Hepatocyte (in vitro differentiated cells): ENCODE measurements at regions not wholly inside any gene's neighbourhood (a gene's known extent, or its start where the extent isn't known, plus 50 kb on each side); places are given as distances from the start of the nearest gene placed in this dataset. TPM values are rescaled to one million over a fixed set of nuclear protein-coding genes. Genes with fewer than 3 reads are reported as not detected.

Experiments
- DNase-seq: peaks from one replicate; pipeline ENCODE4 v3.0.0-alpha.2; 2016; ENCODE audit warnings: low spot score
- H2AFZ ChIP-seq: fragments of 200-600 bp; sonication (generic); 2 replicates; pipeline ENCODE4 v1.6.0; 2016; ENCODE audit warnings: antibody characterized with exemption, mild to moderate bottlenecking
- H3K27ac ChIP-seq: fragments of 200-600 bp; sonication (generic); 2 replicates; pipeline ENCODE4 v1.5.1; 2016; ENCODE audit warnings: mild to moderate bottlenecking
- H3K27me3 ChIP-seq: fragments of 200-600 bp; sonication (generic); 2 replicates; pipeline ENCODE4 v1.6.1; 2016
- H3K36me3 ChIP-seq: fragments of 200-600 bp; sonication (generic); replicated peaks from 2 replicates; pipeline ENCODE4 v1.5.1; 2016; ENCODE audit warnings: low read depth; ENCODE audit not compliant: insufficient read depth
- H3K4me1 ChIP-seq: fragments of 200-600 bp; sonication (generic); 2 replicates; pipeline ENCODE4 v1.5.1; 2016; ENCODE audit warnings: mild to moderate bottlenecking, moderate library complexity; ENCODE audit not compliant: insufficient read depth
- H3K4me2 ChIP-seq: fragments of 200-600 bp; sonication (generic); 2 replicates; pipeline ENCODE4 v1.6.0; 2016
- H3K4me3 ChIP-seq: fragments of 200-600 bp; sonication (generic); 2 replicates; pipeline ENCODE4 v1.5.1; 2016; ENCODE audit warnings: mild to moderate bottlenecking
- H3K79me2 ChIP-seq: fragments of 200-600 bp; sonication (generic); 2 replicates; pipeline ENCODE4 v1.6.0; 2017; ENCODE audit warnings: mild to moderate bottlenecking
- H3K9me2 ChIP-seq: fragments of 200-600 bp; sonication (generic); replicated peaks from 2 replicates; pipeline ENCODE4 v1.6.0; 2017; ENCODE audit warnings: mild to moderate bottlenecking; ENCODE audit not compliant: insufficient read depth
- H3K9me3 ChIP-seq: fragments of 200-600 bp; sonication (generic); 2 replicates; pipeline ENCODE4 v1.5.1; 2016; ENCODE audit warnings: low read depth, mild to moderate bottlenecking
- H4K20me1 ChIP-seq: fragments of 200-600 bp; sonication (generic); 2 replicates; pipeline ENCODE4 v1.6.0; 2016; ENCODE audit warnings: mild to moderate bottlenecking; ENCODE audit not compliant: insufficient read depth, poor library complexity, severe bottlenecking
- CTCF ChIP-seq: fragments of 200-600 bp; sonication (generic); IDR thresholded peaks from 2 replicates; pipeline ENCODE4 v1.5.1; 2016; ENCODE audit warnings: antibody characterized with exemption, mild to moderate bottlenecking; ENCODE audit not compliant: poor library complexity
- EZH2 ChIP-seq: fragments of 200-600 bp; sonication (generic); IDR thresholded peaks from 2 replicates; pipeline ENCODE4 v1.6.1; 2016; ENCODE audit warnings: antibody characterized with exemption, mild to moderate bottlenecking, borderline replicate concordance
- EZH2phosphoT487 ChIP-seq: fragments of 200-600 bp; sonication (generic); IDR thresholded peaks from one replicate; pipeline ENCODE4 v1.6.1; 2018; ENCODE audit warnings: antibody characterized with exemption, mild to moderate bottlenecking, low read depth, moderate library complexity; ENCODE audit not compliant: unreplicated experiment, severe bottlenecking
- WGBS: methylation state at CpG from one replicate; pipeline ENCODE4 v1.1.6; 2016; ENCODE audit warnings: low lambda C conversion rate; ENCODE audit errors: missing lambda C conversion rate; 5-methylcytosine and 5-hydroxymethylcytosine counted together
- small RNA-seq: library from RNA; depleted of rRNA; stranded (forward); fragments of <200 nt; gene quantifications from one replicate; pipeline ENCODE3, GENCODE V24; 2014

GRCh38 chr3:145971186-145971585 is 189.8 kb downstream of the PLOD2 start:
- no peak overlapping the region for H2AFZ ChIP-seq
- no peaks in the 10 kb centered on the region for H3K36me3 ChIP-seq
- H3K27ac ChIP-seq = no peak overlapping the region
- H3K9me3 ChIP-seq = no peaks in the 10 kb centered on the region
- H3K79me2 ChIP-seq = no peaks in the 10 kb centered on the region
- H3K4me3 ChIP-seq = no peak overlapping the region
- H3K4me2 ChIP-seq = no peak overlapping the region
- H3K4me1 ChIP-seq = no peaks in the 10 kb centered on the region
- TF ChIP-seq EZH2phosphoT487 = no peak
- TF ChIP-seq EZH2 = no peak
- H4K20me1 ChIP-seq = no peaks in the 10 kb centered on the region
- no peak for DNase-seq
- H3K27me3 ChIP-seq = no peaks in the 10 kb centered on the region
- no peaks in the 10 kb centered on the region for H3K9me2 ChIP-seq

GRCh38 chr3:145972851-145973250 is 188.1 kb downstream of the PLOD2 start:
- Histone ChIP-seq H3K36me3 (no peaks in the 10 kb centered on the region), H3K4me3 (no peak overlapping the region), H2AFZ (no peak overlapping the region), H4K20me1 (no peaks in the 10 kb centered on the region), H3K4me1 (no peaks in the 10 kb centered on the region), H3K79me2 (no peaks in the 10 kb centered on the region), H3K4me2 (no peak overlapping the region), H3K9me2 (no peaks in the 10 kb centered on the region), H3K27me3 (no peaks in the 10 kb centered on the region), H3K9me3 (no peaks in the 10 kb centered on the region), H3K27ac (no peak overlapping the region)
- TF ChIP-seq EZH2 (no peak), EZH2phosphoT487 (no peak), CTCF (no peak)
- 97% methylated on average over 1 of the region's 1 CpG for WGBS
- DNase-seq = no peak

GRCh38 chr3:145981056-145981455 is 179.9 kb downstream of the PLOD2 start:
- no peak overlapping the region for H3K27ac ChIP-seq
- no peaks in the 10 kb centered on the region for H3K27me3 ChIP-seq
- no peak for DNase-seq
- no peaks in the 10 kb centered on the region for H3K9me2 ChIP-seq
- H3K36me3 ChIP-seq = no peaks in the 10 kb centered on the region
- no peak overlapping the region for H3K4me3 ChIP-seq
- H3K79me2 ChIP-seq = no peaks in the 10 kb centered on the region
- no peaks in the 10 kb centered on the region for H4K20me1 ChIP-seq
- no peak overlapping the region for H3K4me2 ChIP-seq
- no peaks in the 10 kb centered on the region for H3K4me1 ChIP-seq
- no peak overlapping the region for H2AFZ ChIP-seq
- TF ChIP-seq CTCF = no peak
- TF ChIP-seq EZH2phosphoT487 = no peak
- TF ChIP-seq EZH2 = no peak
- H3K9me3 ChIP-seq = no peaks in the 10 kb centered on the region
- 72% methylated on average over 2 of the region's 2 CpGs for WGBS

GRCh38 chr3:145983101-145983500 is 177.9 kb downstream of the PLOD2 start:
- TF ChIP-seq EZH2 = no peak
- no peak for TF ChIP-seq EZH2phosphoT487
- no peak for TF ChIP-seq CTCF
- no peaks in the 10 kb centered on the region for H3K36me3 ChIP-seq
- DNase-seq = no peak
- no peaks in the 10 kb centered on the region for H3K79me2 ChIP-seq
- no peak overlapping the region for H3K4me2 ChIP-seq
- no peak overlapping the region for H3K27ac ChIP-seq
- no peaks in the 10 kb centered on the region for H4K20me1 ChIP-seq
- no peaks in the 10 kb centered on the region for H3K9me2 ChIP-seq
- H3K27me3 ChIP-seq = no peaks in the 10 kb centered on the region
- H3K9me3 ChIP-seq = no peaks in the 10 kb centered on the region
- 96% methylated on average over 4 of the region's 4 CpGs for WGBS
- H3K4me3 ChIP-seq = no peak overlapping the region
- H3K4me1 ChIP-seq = no peaks in the 10 kb centered on the region
- no peak overlapping the region for H2AFZ ChIP-seq

Small RNA genes lying in the stretch of these regions (small RNA-seq; reads per million reads assigned to genes)
- gene RNA5SP144 = not detected
